HepG2 (cell line): ENCODE measurements at regions not wholly inside any gene's neighbourhood (a gene's known extent, or its start where the extent isn't known, plus 50 kb on each side); places are given as distances from the start of the nearest gene placed in this dataset.

ENCODE experiments used
- ATAC-seq: fragments of 200-7000 bp; cut with Tn5 transposase; 3 replicates; pipeline ENCODE4 v1.9.1; 2020; ENCODE audit warnings: mild to moderate bottlenecking, moderate library complexity
- BruUV-seq: library from RNA; stranded (reverse); fragments of 400-500 nt; replicated peaks from 2 replicates; lab custom pipeline; 2021; lab: Mats Ljungman, UMichigan
- CTCF ChIA-PET: fragments of 300-600 bp; formaldehyde crosslinking; extraction: SDS; loops from one replicate; lab custom pipeline; 2021; ENCODE audit warnings: low total read pairs, inconsistent platforms, low intra/inter-chr PET ratio; lab: Yijun Ruan, JAX
- POLR2A ChIA-PET: fragments of 350-600 bp; sonication (Branson Sonifier 250); formaldehyde crosslinking; loops from one replicate; lab custom pipeline; 2020; ENCODE audit warnings: antibody characterized with exemption, inconsistent platforms; lab: Yijun Ruan, JAX
- DNase-seq: peaks from one replicate; pipeline ENCODE4 v3.0.0-alpha.2; 2015; ENCODE audit warnings: low spot score
- FAIRE-seq: peaks from 3 replicates; lab custom pipeline; 2011; peaks lifted over from hg19 to GRCh38; lab: Jason Lieb, UNC
- H2AFZ ChIP-seq: one replicate; pipeline ENCODE4 v1.6.1; 2011; ENCODE audit warnings: low read length, inconsistent platforms
- H3K27ac ChIP-seq: fragments of 300-600 bp; 3 replicates; pipeline ENCODE4 v1.8.0; 2011; ENCODE audit warnings: mixed run types, mild to moderate bottlenecking, mixed read lengths, low read length, inconsistent platforms; ENCODE audit not compliant: insufficient read depth; ENCODE audit errors: extremely low read length
- H3K27me3 ChIP-seq, 2 experiments: fragments of 200-600 bp in 1 of 2; 2 replicates in 1 of 2; 3 replicates in 1 of 2; pipeline versions ENCODE4 v1.6.0 to v1.8.0; 2011; ENCODE audit warnings: low read length in 2 of 2, mild to moderate bottlenecking in 2 of 2, moderate library complexity in 2 of 2, inconsistent platforms in 1 of 2; ENCODE audit not compliant: insufficient read depth in 2 of 2, control insufficient read depth in 1 of 2
- H3K36me3 ChIP-seq, 2 experiments: fragments of 200-600 bp in 1 of 2; replicated peaks in 1 of 2; 2 replicates in 1 of 2; 3 replicates in 1 of 2; pipeline versions ENCODE4 v1.5.1 to v1.8.0; 2011; ENCODE audit warnings: low read length in 2 of 2, inconsistent platforms in 1 of 2; ENCODE audit not compliant: insufficient read depth in 2 of 2, control insufficient read depth in 1 of 2
- H3K4me1 ChIP-seq: 2 replicates; pipeline ENCODE4 v1.5.1; 2012; ENCODE audit warnings: low read length, inconsistent platforms; ENCODE audit not compliant: insufficient read depth
- H3K4me2 ChIP-seq: 2 replicates; pipeline ENCODE4 v1.6.0; 2011; ENCODE audit warnings: low read depth, low read length, inconsistent platforms
- H3K4me3 ChIP-seq, 3 experiments: fragments of 200-600 bp in 1 of 3; sonication (generic), shearing (Covaris generic) in 1 of 3; replicated peaks in 1 of 3; 2 replicates each; pipeline ENCODE4 v1.5.1; 2011 to 2016; ENCODE audit warnings: low read length in 3 of 3, inconsistent platforms in 2 of 3, low read depth in 2 of 3, mild to moderate bottlenecking in 2 of 3, control low read depth in 1 of 3, mixed read lengths in 1 of 3; ENCODE audit not compliant: insufficient read depth in 1 of 3
- H3K79me2 ChIP-seq: one replicate; pipeline ENCODE4 v1.6.1; 2011; ENCODE audit warnings: low read length, inconsistent platforms; ENCODE audit not compliant: insufficient read depth
- H3K9ac ChIP-seq: 2 replicates; pipeline ENCODE4 v1.6.0; 2011; ENCODE audit warnings: mild to moderate bottlenecking, low read depth, low read length, inconsistent platforms; ENCODE audit not compliant: insufficient read depth
- H3K9me3 ChIP-seq: 2 replicates; pipeline ENCODE4 v1.5.1; 2012; ENCODE audit warnings: mild to moderate bottlenecking, low read length
- H4K20me1 ChIP-seq: 2 replicates; pipeline ENCODE4 v1.6.0; 2011; ENCODE audit warnings: inconsistent platforms, mild to moderate bottlenecking, low read length, moderate library complexity; ENCODE audit not compliant: insufficient read depth
- ARID4A ChIP-seq: sonication (generic); formaldehyde crosslinking; IDR thresholded peaks from 2 replicates; pipeline ENCODE4 v1.5.0; 2020; ENCODE audit warnings: mild to moderate bottlenecking, missing genetic modification reagents, borderline replicate concordance
- E2F1 ChIP-seq: sonication (generic); formaldehyde crosslinking; IDR thresholded peaks from 2 replicates; pipeline ENCODE4 v1.5.0; 2020; ENCODE audit warnings: missing genetic modification reagents
- IKZF1 ChIP-seq: fragments of 450-650 bp; IDR thresholded peaks from 2 replicates; pipeline ENCODE4 v1.7.1; 2016
- MAX ChIP-seq: IDR thresholded peaks from 2 replicates; pipeline ENCODE4 v1.6.1; 2012; ENCODE audit warnings: inconsistent platforms
- MTA1 ChIP-seq: sonication (generic); formaldehyde crosslinking; IDR thresholded peaks from 2 replicates; pipeline ENCODE4 v1.4.0; 2020; ENCODE audit warnings: missing genetic modification reagents, mild to moderate bottlenecking, borderline replicate concordance
- SOX5 ChIP-seq: IDR thresholded peaks from 2 replicates; pipeline ENCODE4 v1.6.1; 2016; ENCODE audit warnings: borderline replicate concordance
- SRSF9 ChIP-seq: fragments of 200-400 bp; formaldehyde crosslinking; IDR thresholded peaks from 2 replicates; pipeline ENCODE4 v1.6.1; 2018; ENCODE audit warnings: borderline replicate concordance, mild to moderate bottlenecking, low read depth, low read length; ENCODE audit not compliant: insufficient read depth, poor library complexity, severe bottlenecking
- THAP11 ChIP-seq: IDR thresholded peaks from 2 replicates; pipeline ENCODE4 v1.6.1; 2016; ENCODE audit warnings: missing biosample characterization, missing genetic modification reagents
- TMF1 ChIP-seq: sonication (generic); formaldehyde crosslinking; IDR thresholded peaks from 2 replicates; pipeline ENCODE4 v1.8.1; 2022; ENCODE audit warnings: low read depth, missing genetic modification reagents
- ZBTB8A ChIP-seq: sonication (generic); formaldehyde crosslinking; IDR thresholded peaks from 2 replicates; pipeline ENCODE4 v1.4.0; 2020; ENCODE audit warnings: mild to moderate bottlenecking, low read depth, missing genetic modification reagents, borderline replicate concordance
- ZKSCAN5 ChIP-seq: sonication (generic); formaldehyde crosslinking; IDR thresholded peaks from 2 replicates; pipeline ENCODE4 v1.5.1; 2020; ENCODE audit warnings: mild to moderate bottlenecking, missing genetic modification reagents
- ZNF432 ChIP-seq: sonication (generic); formaldehyde crosslinking; IDR thresholded peaks from 2 replicates; pipeline ENCODE4 v1.5.0; 2020; ENCODE audit warnings: missing genetic modification reagents, mild to moderate bottlenecking, borderline replicate concordance
- ZNF468 ChIP-seq: sonication (generic); formaldehyde crosslinking; IDR thresholded peaks from 2 replicates; pipeline ENCODE4 v1.8.0; 2022; ENCODE audit warnings: mild to moderate bottlenecking, moderate library complexity, missing genetic modification reagents
- ZSCAN20 ChIP-seq: sonication (generic); formaldehyde crosslinking; IDR thresholded peaks from 2 replicates; pipeline ENCODE4 v1.4.0; 2020; ENCODE audit warnings: missing genetic modification reagents, mild to moderate bottlenecking, borderline replicate concordance
- WGBS: methylation state at CpG from one replicate; pipeline ENCODE4 v1.1.6; 2017; ENCODE audit warnings: low lambda C conversion rate; 5-methylcytosine and 5-hydroxymethylcytosine counted together
- in situ Hi-C: cut with HindIII; loops from 2 replicates; pipeline ENCODE4 v1.10.0; 2017; ENCODE audit warnings: low pct_unique_long_range_greater_than_20kb; ENCODE audit not compliant: extremely low pct_ligation_motif_present
- intact Hi-C: fragments of 100-400 bp; cut with micrococcal nuclease; formaldehyde crosslinking; loops from one replicate; pipeline ENCODE4 v1.10.0; 2022; ENCODE audit not compliant: unreplicated experiment
- TF ChIP-seq, protein P1 (sequence below): sonication (generic); formaldehyde crosslinking; IDR thresholded peaks from 2 replicates; pipeline ENCODE4 v1.8.0; 2022; ENCODE audit warnings: missing genetic modification reagents, mild to moderate bottlenecking, inconsistent platforms, borderline replicate concordance
- TF ChIP-seq, protein P2 (sequence below): sonication (generic); formaldehyde crosslinking; conservative IDR thresholded peaks from 2 replicates; pipeline ENCODE4 v1.8.0; 2022; ENCODE audit warnings: low read depth, missing genetic modification reagents

- CTCF ChIA-PET, result no interaction called here
- Histone ChIP-seq H3K27me3 (no peaks in the 10 kb centered on the region), H3K36me3 (no peaks in the 10 kb centered on the region), H3K9ac (no peak overlapping the region), H3K4me1 (no peaks in the 10 kb centered on the region), H3K79me2 (no peaks in the 10 kb centered on the region), H2AFZ (no peak overlapping the region), H4K20me1 (no peaks in the 10 kb centered on the region), H3K4me3 (no peak overlapping the region), H3K27ac (no peak overlapping the region), H3K4me2 (no peak overlapping the region), H3K9me3 (no peaks in the 10 kb centered on the region)
- in situ Hi-C loops, result no loop called here
- POLR2A ChIA-PET, result no interaction called here
- no peak for FAIRE-seq
- no TSS peak for BruUV-seq
- WGBS, result 0% methylated on average over 1 of the region's 1 CpG
- intact Hi-C loops, result no loop called here
- no peak for DNase-seq
- no peak for ATAC-seq
- TF ChIP-seq ARID4A (CRISPR knock-in tag), result no peak
- TF ChIP-seq TMF1 (CRISPR knock-in tag), result no peak
- TF ChIP-seq IKZF1, result no peak
- TF ChIP-seq ZNF468 (CRISPR knock-in tag), result no peak
- no peak for TF ChIP-seq SRSF9
- TF ChIP-seq SOX5 (CRISPR knock-in tag), result no peak
- no peak for TF ChIP-seq ZKSCAN5 (CRISPR knock-in tag)
- TF ChIP-seq THAP11 (CRISPR knock-in tag), result no peak
- no peak for TF ChIP-seq ZNF432 (CRISPR knock-in tag)
- no peak for TF ChIP-seq ZSCAN20 (CRISPR knock-in tag)
- TF ChIP-seq MAX, result no peak
- TF ChIP-seq, protein P1, sequence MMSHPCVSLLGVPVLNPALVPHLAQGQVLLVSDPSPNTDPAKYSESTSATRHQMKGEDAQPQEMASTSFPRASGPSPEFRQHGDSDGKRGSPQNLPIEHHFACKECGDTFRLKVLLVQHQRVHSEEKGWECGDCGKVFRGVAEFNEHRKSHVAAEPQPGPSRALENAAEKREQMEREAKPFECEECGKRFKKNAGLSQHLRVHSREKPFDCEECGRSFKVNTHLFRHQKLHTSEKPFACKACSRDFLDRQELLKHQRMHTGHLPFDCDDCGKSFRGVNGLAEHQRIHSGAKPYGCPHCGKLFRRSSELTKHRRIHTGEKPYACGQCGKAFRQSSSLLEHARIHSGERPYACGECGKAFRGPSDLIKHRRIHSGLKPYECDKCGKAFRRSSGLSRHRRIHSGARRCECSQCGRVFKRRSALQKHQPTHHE (CRISPR knock-in tag), result no peak
- TF ChIP-seq, protein P2, sequence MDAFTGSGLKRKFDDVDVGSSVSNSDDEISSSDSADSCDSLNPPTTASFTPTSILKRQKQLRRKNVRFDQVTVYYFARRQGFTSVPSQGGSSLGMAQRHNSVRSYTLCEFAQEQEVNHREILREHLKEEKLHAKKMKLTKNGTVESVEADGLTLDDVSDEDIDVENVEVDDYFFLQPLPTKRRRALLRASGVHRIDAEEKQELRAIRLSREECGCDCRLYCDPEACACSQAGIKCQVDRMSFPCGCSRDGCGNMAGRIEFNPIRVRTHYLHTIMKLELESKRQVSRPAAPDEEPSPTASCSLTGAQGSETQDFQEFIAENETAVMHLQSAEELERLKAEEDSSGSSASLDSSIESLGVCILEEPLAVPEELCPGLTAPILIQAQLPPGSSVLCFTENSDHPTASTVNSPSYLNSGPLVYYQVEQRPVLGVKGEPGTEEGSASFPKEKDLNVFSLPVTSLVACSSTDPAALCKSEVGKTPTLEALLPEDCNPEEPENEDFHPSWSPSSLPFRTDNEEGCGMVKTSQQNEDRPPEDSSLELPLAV (CRISPR knock-in tag), result no peak
- no peak for TF ChIP-seq ZBTB8A
- no peak for TF ChIP-seq MTA1
- TF ChIP-seq E2F1, result no peak
These were observed 317.0 kb downstream of the TMEM161B start for GRCh38 chr5:87951661-87952060.
